ENCODE measurements at regions not wholly inside any gene's neighbourhood (a gene's known extent, or its start where the extent isn't known, plus 50 kb on each side); places are given as distances from the start of the nearest gene placed in this dataset.

- Histone ChIP-seq H3K9ac (ENCODE audit: low read length) (no peak overlapping the region), H2AFZ (ENCODE audit: insufficient read depth, low read depth, low read length, poor library complexity, severe bottlenecking) (no peak overlapping the region), H3K27me3 (replicated peaks in 1 of 4; ENCODE audit: control extremely low read depth in 1 of 4, control insufficient read depth in 3 of 4, insufficient read depth in 4 of 4, low read length in 3 of 4) (no peaks in the 10 kb centered on the region), H3K36me3 (replicated peaks in 1 of 2; ENCODE audit: control extremely low read depth in 1 of 2, control insufficient read depth in 1 of 2, extremely low read depth in 1 of 2, insufficient read depth in 2 of 2, low read length in 1 of 2) (no peaks in the 10 kb centered on the region), H3K4me2 (replicated peaks; ENCODE audit: low read depth, low read length, poor library complexity, severe bottlenecking) (no peak overlapping the region), H3K4me1 (ENCODE audit: control insufficient read depth in 2 of 2, insufficient read depth in 2 of 2, low read length in 2 of 2) (no peaks in the 10 kb centered on the region), H3K79me2 (ENCODE audit: control insufficient read depth, insufficient read depth, low read length) (no peaks in the 10 kb centered on the region), H3K9me3 (ENCODE audit: control extremely low read depth in 1 of 3, control insufficient read depth in 2 of 3, insufficient read depth in 1 of 3, low read length in 2 of 3) (peaks cover 0 to 1% (median 0%) of the 10 kb centered on the region in 3 donors), H4K20me1 (ENCODE audit: control insufficient read depth, insufficient read depth, low read length, poor library complexity, severe bottlenecking) (no peaks in the 10 kb centered on the region), H3K27ac (ENCODE audit: low read length in 2 of 2) (no peak overlapping the region), H3K4me3 (ENCODE audit: control extremely low read depth in 1 of 5, extremely low read depth in 1 of 5, insufficient read depth in 1 of 5, low read depth in 2 of 5, low read length in 4 of 5) (no peak overlapping the region)
- H3K27ac Mint-ChIP-seq = no peak overlapping the region
- POLR2A ChIA-PET = no interaction called here
- H3K9me3 Mint-ChIP-seq (ENCODE audit: insufficient read depth) = no peaks in the 10 kb centered on the region
- no peak for TF ChIP-seq EZH2 (IDR thresholded peaks at IDR 0.05; ENCODE audit: borderline replicate concordance, insufficient read depth, low read depth, low read length, poor library complexity, severe bottlenecking)
- TF ChIP-seq, protein P1, sequence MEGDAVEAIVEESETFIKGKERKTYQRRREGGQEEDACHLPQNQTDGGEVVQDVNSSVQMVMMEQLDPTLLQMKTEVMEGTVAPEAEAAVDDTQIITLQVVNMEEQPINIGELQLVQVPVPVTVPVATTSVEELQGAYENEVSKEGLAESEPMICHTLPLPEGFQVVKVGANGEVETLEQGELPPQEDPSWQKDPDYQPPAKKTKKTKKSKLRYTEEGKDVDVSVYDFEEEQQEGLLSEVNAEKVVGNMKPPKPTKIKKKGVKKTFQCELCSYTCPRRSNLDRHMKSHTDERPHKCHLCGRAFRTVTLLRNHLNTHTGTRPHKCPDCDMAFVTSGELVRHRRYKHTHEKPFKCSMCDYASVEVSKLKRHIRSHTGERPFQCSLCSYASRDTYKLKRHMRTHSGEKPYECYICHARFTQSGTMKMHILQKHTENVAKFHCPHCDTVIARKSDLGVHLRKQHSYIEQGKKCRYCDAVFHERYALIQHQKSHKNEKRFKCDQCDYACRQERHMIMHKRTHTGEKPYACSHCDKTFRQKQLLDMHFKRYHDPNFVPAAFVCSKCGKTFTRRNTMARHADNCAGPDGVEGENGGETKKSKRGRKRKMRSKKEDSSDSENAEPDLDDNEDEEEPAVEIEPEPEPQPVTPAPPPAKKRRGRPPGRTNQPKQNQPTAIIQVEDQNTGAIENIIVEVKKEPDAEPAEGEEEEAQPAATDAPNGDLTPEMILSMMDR (IDR thresholded peaks at IDR 0.05) = no peak
- H3K4me3 Mint-ChIP-seq = no peak overlapping the region
- intact Hi-C loops (cut with micrococcal nuclease) = no loop called here
- ATAC-seq (ENCODE audit: low read depth) (no peak), DNase-seq (no peak)
- 86% methylated on average over 1 of the region's 3 CpGs for WGBS (ENCODE audit: insufficient coverage)
- no peaks in the 10 kb centered on the region for H3K27me3 Mint-ChIP-seq
- H3K4me1 Mint-ChIP-seq = no peaks in the 10 kb centered on the region
- CTCF ChIA-PET = interaction anchor here (0.7 kb wide), 1 partner anchor 10 kb away, joined by 4 read pairs; no protein-coding TSS in a partner anchor
Observed at GRCh38 chr15:46322753-46323152, 687.9 kb downstream of the SQOR start.

DNA sequence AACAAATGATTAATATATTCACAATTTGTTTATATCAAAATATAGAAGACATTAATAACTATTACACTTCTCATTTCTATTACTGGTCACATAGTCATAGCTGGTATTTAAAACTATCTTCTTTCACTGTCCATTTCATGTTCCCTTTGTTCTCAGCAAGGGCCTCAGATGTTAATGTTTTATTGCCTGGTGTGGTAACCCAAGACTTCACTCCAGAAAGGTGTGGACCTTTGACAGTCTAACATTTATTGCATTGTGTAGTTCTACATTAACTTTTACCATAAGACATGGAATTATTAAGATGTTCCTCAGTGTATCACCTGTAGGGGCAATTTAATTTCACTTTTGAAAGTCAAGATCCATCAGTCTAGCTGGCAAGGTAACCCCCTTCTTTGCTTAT is 691.3 kb downstream of the SQOR start:
- CTCF ChIA-PET = no interaction called here
- no peaks in the 10 kb centered on the region for H3K36me3 ChIP-seq (replicated peaks in 1 of 2; ENCODE audit: control extremely low read depth in 1 of 2, control insufficient read depth in 1 of 2, extremely low read depth in 1 of 2, insufficient read depth in 2 of 2, low read length in 1 of 2)

More for the DNA sequence above, 691.3 kb downstream of the SQOR start:
- POLR2A ChIA-PET = no interaction called here
- TF ChIP-seq, protein P1 (IDR thresholded peaks at IDR 0.05) = no peak
- no peak for TF ChIP-seq EZH2 (IDR thresholded peaks at IDR 0.05; ENCODE audit: borderline replicate concordance, insufficient read depth, low read depth, low read length, poor library complexity, severe bottlenecking)
- Histone ChIP-seq H3K9ac (ENCODE audit: low read length) (no peak overlapping the region), H3K79me2 (ENCODE audit: control insufficient read depth, insufficient read depth, low read length) (no peaks in the 10 kb centered on the region), H4K20me1 (ENCODE audit: control insufficient read depth, insufficient read depth, low read length, poor library complexity, severe bottlenecking) (no peaks in the 10 kb centered on the region), H3K27ac (ENCODE audit: low read length in 2 of 2) (no peak overlapping the region), H2AFZ (ENCODE audit: insufficient read depth, low read depth, low read length, poor library complexity, severe bottlenecking) (no peak overlapping the region), H3K4me3 (ENCODE audit: control extremely low read depth in 1 of 5, extremely low read depth in 1 of 5, insufficient read depth in 1 of 5, low read depth in 2 of 5, low read length in 4 of 5) (no peak overlapping the region), H3K27me3 (replicated peaks in 1 of 4; ENCODE audit: control extremely low read depth in 1 of 4, control insufficient read depth in 3 of 4, insufficient read depth in 4 of 4, low read length in 3 of 4) (no peaks in the 10 kb centered on the region), H3K9me3 (ENCODE audit: control extremely low read depth in 1 of 3, control insufficient read depth in 2 of 3, insufficient read depth in 1 of 3, low read length in 2 of 3) (peaks cover 0 to 2% (median 0%) of the 10 kb centered on the region in 3 donors), H3K4me2 (replicated peaks; ENCODE audit: low read depth, low read length, poor library complexity, severe bottlenecking) (no peak overlapping the region), H3K4me1 (ENCODE audit: control insufficient read depth in 2 of 2, insufficient read depth in 2 of 2, low read length in 2 of 2) (no peaks in the 10 kb centered on the region)
- Mint-ChIP-seq H3K27me3 (no peaks in the 10 kb centered on the region), H3K4me1 (no peaks in the 10 kb centered on the region), H3K27ac (no peak overlapping the region), H3K4me3 (no peak overlapping the region), H3K9me3 (ENCODE audit: insufficient read depth) (no peaks in the 10 kb centered on the region)
- DNase-seq (no peak), ATAC-seq (ENCODE audit: low read depth) (no peak)
- intact Hi-C loops (cut with micrococcal nuclease) = no loop called here

All from B cell (primary cell).